ENCODE measurements at regions not wholly inside any gene's neighbourhood (a gene's known extent, or its start where the extent isn't known, plus 50 kb on each side); places are given as distances from the start of the nearest gene placed in this dataset.

DNA sequence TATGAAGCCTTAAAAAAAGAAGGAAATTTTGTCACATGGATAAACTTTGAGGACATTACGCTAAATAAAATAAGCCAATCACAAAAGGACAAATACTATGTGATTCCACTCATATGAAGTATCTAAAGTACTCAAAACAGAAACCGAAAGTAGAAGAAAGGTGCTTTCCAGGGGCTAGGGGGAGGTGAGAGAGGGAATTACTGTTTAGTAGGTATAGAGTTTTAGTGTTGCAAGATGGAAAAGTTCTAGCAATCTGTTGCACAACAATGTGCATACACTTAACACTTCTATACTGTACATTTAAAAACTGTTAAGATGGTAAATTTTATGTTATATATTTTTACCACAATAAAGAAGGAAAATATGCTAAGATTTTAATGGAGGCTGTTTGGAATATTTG lies 83.0 kb downstream of the POLR1D start:
- TF ChIP-seq, protein P1, sequence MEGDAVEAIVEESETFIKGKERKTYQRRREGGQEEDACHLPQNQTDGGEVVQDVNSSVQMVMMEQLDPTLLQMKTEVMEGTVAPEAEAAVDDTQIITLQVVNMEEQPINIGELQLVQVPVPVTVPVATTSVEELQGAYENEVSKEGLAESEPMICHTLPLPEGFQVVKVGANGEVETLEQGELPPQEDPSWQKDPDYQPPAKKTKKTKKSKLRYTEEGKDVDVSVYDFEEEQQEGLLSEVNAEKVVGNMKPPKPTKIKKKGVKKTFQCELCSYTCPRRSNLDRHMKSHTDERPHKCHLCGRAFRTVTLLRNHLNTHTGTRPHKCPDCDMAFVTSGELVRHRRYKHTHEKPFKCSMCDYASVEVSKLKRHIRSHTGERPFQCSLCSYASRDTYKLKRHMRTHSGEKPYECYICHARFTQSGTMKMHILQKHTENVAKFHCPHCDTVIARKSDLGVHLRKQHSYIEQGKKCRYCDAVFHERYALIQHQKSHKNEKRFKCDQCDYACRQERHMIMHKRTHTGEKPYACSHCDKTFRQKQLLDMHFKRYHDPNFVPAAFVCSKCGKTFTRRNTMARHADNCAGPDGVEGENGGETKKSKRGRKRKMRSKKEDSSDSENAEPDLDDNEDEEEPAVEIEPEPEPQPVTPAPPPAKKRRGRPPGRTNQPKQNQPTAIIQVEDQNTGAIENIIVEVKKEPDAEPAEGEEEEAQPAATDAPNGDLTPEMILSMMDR (IDR thresholded peaks at IDR 0.05) = no peak
- TF ChIP-seq POLR2A (IDR thresholded peaks at IDR 0.05) = no peak
